Psoas muscle (tissue), 7 donors: ENCODE measurements at regions not wholly inside any gene's neighbourhood (a gene's known extent, or its start where the extent isn't known, plus 50 kb on each side); places are given as distances from the start of the nearest gene placed in this dataset.
"Not testable (repeated sequence)": the region's sequence is repeated elsewhere in the genome, so short reads cannot be mapped to it uniquely, and the experiment has no call there.

Experiments
- ATAC-seq, 4 donors: fragments of 200-7000 bp; cut with Tn5 transposase; one replicate each; pipeline ENCODE4 v1.9.1; 2020; ENCODE audit warnings: moderate library complexity in 3 of 4, mild to moderate bottlenecking in 2 of 4
- DNase-seq, 2 donors: peaks; one replicate each; pipeline ENCODE4 v3.0.0-alpha.2; 2020
- H3K27ac ChIP-seq: fragments of 200-600 bp; one replicate; pipeline ENCODE4 v1.8.0; 2022
- H3K27me3 ChIP-seq, 3 donors: fragments of 200-600 bp in 1 of 3; one replicate each; pipeline versions ENCODE4 v1.6.1 to v1.8.0; 2013 to 2022; ENCODE audit warnings: low read length in 2 of 3, mild to moderate bottlenecking in 2 of 3, moderate library complexity in 1 of 3; ENCODE audit not compliant: insufficient read depth in 3 of 3
- H3K36me3 ChIP-seq, 2 donors: fragments of 200-600 bp in 1 of 2; one replicate each; pipeline versions ENCODE4 v1.6.1 to v1.8.0; 2013 to 2022; ENCODE audit warnings: low read depth in 1 of 2, mild to moderate bottlenecking in 1 of 2, moderate library complexity in 1 of 2; ENCODE audit not compliant: insufficient read depth in 1 of 2
- H3K4me1 ChIP-seq: fragments of 200-600 bp; one replicate; pipeline ENCODE4 v1.8.0; 2022
- H3K4me3 ChIP-seq: fragments of 200-600 bp; one replicate; pipeline ENCODE4 v1.8.0; 2022; ENCODE audit warnings: mild to moderate bottlenecking
- H3K9me3 ChIP-seq: fragments of 200-600 bp; one replicate; pipeline ENCODE4 v1.8.0; 2022
- CTCF ChIP-seq: fragments of 200-600 bp; IDR thresholded peaks from one replicate; pipeline ENCODE4 v1.8.0; 2022; ENCODE audit warnings: antibody characterized with exemption
- WGBS, 3 donors: extraction: QIAGEN DNeasy Blood & Tissue Kit; methylation state at CpG; one replicate each; pipeline versions ENCODE4 v1.1.6 to v1.1.7; 2013; 5-methylcytosine and 5-hydroxymethylcytosine counted together
- intact Hi-C, 2 donors: fragments of 100-400 bp; cut with DNase I; formaldehyde crosslinking; loops; one replicate each; pipeline versions ENCODE4 v1.11.0 to v1.14.2; 2022
- donor health status: healthy with polysubstance abuse.
- donor health status: DM: no; HTN: no; CAD: no; lungs with moderate emphysema.
- donor health status: Bipolar disorder and iron deficiency.
- donor health status: healthy.
- donor health status: DM: yes; HTN: yes; CAD: no.
- donor health status: DM: no; HTN: no; CAD: no.
- donor health status: DM: yes; HTN: yes; CAD: no.

- DNase-seq (no peak), ATAC-seq (no peak)
- intact Hi-C loops, result no loop called here
- 44 to 53% (median 45%) methylated on average over 2 of the region's 2 CpGs for WGBS, 3 donors
- Histone ChIP-seq H3K4me1 (no peaks in the 10 kb centered on the region), H3K27ac (no peak overlapping the region), H3K9me3 (no peaks in the 10 kb centered on the region), H3K36me3 (no peaks in the 10 kb centered on the region), H3K27me3 (peaks cover 0 to 8% (median 1%) of the 10 kb centered on the region in 3 donors), H3K4me3 (no peak overlapping the region)
- TF ChIP-seq CTCF, result no peak
Observed at GRCh38 chr4:8679032-8679431, 86.5 kb downstream of the CPZ start.

- ATAC-seq (no peak), DNase-seq (no peak)
- H3K27ac ChIP-seq, result no peak overlapping the region
- peaks cover 0 to 8% (median 1%) of the 10 kb centered on the region in 3 donors for H3K27me3 ChIP-seq
- intact Hi-C loops, result no loop called here
- TF ChIP-seq CTCF, result no peak
- H3K9me3 ChIP-seq, result no peaks in the 10 kb centered on the region
- no peaks in the 10 kb centered on the region for H3K36me3 ChIP-seq
- H3K4me3 ChIP-seq, result no peak overlapping the region
- no peaks in the 10 kb centered on the region for H3K4me1 ChIP-seq
- 84 to 91% (median 90%) methylated on average over 11 of the region's 11 CpGs for WGBS, 3 donors
Observed at GRCh38 chr4:8676676-8677075, 84.1 kb downstream of the CPZ start.

- intact Hi-C loops, result no loop called here
- Histone ChIP-seq H3K27me3 (peaks cover 0 to 8% (median 1%) of the 10 kb centered on the region in 3 donors), H3K27ac (no peak overlapping the region), H3K9me3 (no peaks in the 10 kb centered on the region), H3K4me1 (no peaks in the 10 kb centered on the region), H3K4me3 (no peak overlapping the region), H3K36me3 (no peaks in the 10 kb centered on the region)
- DNase-seq (no peak), ATAC-seq (no peak)
- TF ChIP-seq CTCF, result no peak
- 81 to 86% (median 83%) methylated on average over 7 of the region's 7 CpGs for WGBS, 3 donors
Observed at GRCh38 chr4:8675906-8676305, 83.3 kb downstream of the CPZ start.

- intact Hi-C loops, result no loop called here
- DNase-seq, result no peak
- H3K4me3 ChIP-seq, result no peak overlapping the region
- ATAC-seq, result no peak
- no peaks in the 10 kb centered on the region for H3K4me1 ChIP-seq
- 18 to 22% (median 18%) methylated on average over 8 to 10 of the region's 10 CpGs for WGBS, 3 donors
- no peak for TF ChIP-seq CTCF
- H3K9me3 ChIP-seq, result no peaks in the 10 kb centered on the region
- H3K36me3 ChIP-seq, result no peaks in the 10 kb centered on the region
- H3K27ac ChIP-seq, result no peak overlapping the region
- peaks cover 0 to 8% (median 1%) of the 10 kb centered on the region in 3 donors for H3K27me3 ChIP-seq
Observed at GRCh38 chr4:8675383-8675782, 82.8 kb downstream of the CPZ start.

- DNase-seq (no peak), ATAC-seq (no peak)
- H3K9me3 ChIP-seq, result no peaks in the 10 kb centered on the region
- H3K27me3 ChIP-seq, result peaks cover 0 to 7% (median 1%) of the 10 kb centered on the region in 3 donors
- no peak overlapping the region for H3K27ac ChIP-seq
- H3K4me3 ChIP-seq, result no peak overlapping the region
- WGBS, 3 donors, result 78 to 84% (median 82%) methylated on average over 16 of the region's 16 CpGs
- TF ChIP-seq CTCF, result no peak
- H3K36me3 ChIP-seq, result no peaks in the 10 kb centered on the region
- H3K4me1 ChIP-seq, result no peaks in the 10 kb centered on the region
- intact Hi-C loops, result no loop called here
Observed at GRCh38 chr4:8674311-8674885, 81.8 kb downstream of the CPZ start.

GRCh38 chr4:8673106-8673505, 80.5 kb downstream of the CPZ start:
- H3K36me3 ChIP-seq, H3K4me1 ChIP-seq, H3K4me3 ChIP-seq, intact Hi-C loops, ATAC-seq, H3K9me3 ChIP-seq, H3K27me3 ChIP-seq, DNase-seq, H3K27ac ChIP-seq: not testable (repeated sequence)
- WGBS, 3 donors, result 46 to 50% (median 47%) methylated on average over 5 of the region's 5 CpGs
